DMS153 (cell line): ENCODE measurements at regions not wholly inside any gene's neighbourhood (a gene's known extent, or its start where the extent isn't known, plus 50 kb on each side); places are given as distances from the start of the nearest gene placed in this dataset.
"Not testable (repeated sequence)": the region's sequence is repeated elsewhere in the genome, so short reads cannot be mapped to it uniquely, and the experiment has no call there.

Experiments
- DNase-seq: peaks from one replicate; lab custom pipeline; 2025; lab: John Stamatoyannopoulos, UW

DNA sequence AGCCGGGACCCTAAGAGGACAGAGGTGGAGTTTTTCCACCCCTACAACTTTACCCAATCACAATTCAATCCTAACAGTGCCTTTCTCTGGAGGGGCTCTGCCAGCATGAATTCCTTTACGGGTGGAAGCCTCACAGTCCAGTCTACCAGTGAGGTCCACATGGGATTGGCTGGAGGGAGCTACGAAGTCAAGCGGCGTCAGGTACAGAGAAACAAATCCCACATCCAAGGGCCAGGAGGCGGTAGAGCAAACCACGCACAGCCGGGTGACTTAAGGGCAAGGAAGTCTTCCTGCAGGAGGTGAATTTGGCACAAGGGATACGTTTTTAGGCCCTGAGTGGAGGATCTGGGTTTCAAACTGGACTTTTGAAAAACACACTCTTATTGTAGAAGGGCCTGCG lies 199.6 kb downstream of the UQCRFS1 start:
- no peak for DNase-seq

DNA sequence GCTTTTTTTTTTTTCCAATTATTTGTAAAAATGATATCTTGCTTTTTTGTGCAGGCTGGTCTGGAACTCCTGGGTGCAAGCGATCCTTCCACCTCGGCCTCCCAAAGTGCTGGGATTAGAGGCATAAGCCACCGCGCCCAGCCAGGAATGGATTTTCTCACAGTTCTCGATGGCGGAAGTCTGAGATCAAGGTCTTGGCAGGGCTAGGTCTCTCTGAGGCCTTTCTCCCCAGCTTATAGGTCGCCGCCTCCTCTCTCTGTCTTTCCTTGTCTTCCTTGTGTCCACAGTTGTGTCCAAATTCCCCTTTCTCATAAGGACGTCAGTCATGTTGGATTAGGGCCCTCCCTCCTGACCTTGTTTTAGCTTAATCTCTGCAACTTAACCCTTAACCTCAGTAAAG lies 200.5 kb downstream of the UQCRFS1 start:
- DNase-seq = no peak

DNA sequence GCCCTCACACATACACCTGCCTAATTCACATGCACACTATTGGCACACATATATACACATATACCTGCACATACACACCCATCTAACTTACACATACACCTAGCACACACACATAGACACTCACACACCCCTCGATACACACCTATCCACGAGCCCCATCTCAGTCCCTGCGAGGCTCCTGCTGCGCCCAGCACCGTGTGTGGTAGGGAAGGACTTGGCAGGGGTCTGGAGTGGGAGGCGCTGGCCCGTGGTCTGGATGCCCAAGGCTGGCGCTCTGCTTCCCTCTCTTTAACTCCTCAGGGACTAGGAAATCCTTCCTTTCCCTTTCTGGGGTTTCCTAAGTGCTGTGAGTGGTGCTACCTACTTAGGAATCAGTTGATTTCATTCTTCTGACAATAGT lies 202.7 kb downstream of the UQCRFS1 start:
- no peak for DNase-seq

DNA sequence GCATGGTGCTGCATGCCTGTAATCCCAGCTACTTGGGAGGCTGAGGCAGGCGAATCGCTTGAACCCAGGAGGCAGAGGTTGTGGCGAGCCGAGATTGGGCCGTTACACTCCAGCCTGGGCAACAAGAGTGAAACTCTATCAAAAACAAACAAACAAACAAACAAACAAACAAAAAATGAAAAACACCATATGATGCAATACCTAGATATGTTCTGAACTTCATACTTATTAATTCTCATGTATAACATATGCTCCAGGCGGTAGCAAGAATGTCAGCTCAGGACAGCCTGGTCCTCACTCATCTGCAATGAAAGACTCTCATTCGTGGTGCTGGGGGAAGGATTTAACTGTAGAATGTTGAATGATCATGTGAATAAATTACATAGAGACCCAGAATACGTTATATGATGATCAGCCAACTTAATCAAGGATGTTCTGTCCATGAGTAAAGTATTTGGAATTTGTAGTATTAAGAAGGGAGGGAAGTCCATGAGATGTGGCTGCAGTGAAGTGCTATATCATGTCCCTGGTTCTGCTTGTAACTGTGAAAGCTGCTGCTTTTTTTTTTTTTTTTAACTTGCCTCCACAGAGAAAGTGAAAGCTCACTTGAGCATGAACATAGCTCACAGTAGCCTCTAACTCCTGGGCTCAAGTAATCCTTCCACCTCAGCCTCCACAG lies 206.8 kb downstream of the UQCRFS1 start:
- DNase-seq = no peak

DNA sequence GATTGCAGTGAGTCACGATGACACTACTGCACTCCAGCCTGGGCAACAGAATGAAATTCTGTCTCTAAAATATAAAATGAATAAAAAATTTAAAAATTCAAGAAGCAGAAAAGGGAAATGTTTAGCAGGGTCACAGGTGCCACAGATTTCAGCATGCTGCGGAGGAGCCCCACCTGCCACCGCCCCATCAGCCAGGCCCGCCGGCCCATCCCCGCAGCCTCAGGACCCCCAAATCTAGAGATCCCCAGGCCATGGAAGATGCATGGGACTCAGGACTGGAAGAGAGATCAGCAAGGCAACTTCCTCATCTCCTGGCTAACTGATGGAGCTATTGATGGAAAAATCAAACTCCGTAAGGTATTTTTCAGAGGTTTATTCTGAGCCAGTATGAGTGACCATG lies 208.2 kb downstream of the UQCRFS1 start:
- DNase-seq = no peak

DNA sequence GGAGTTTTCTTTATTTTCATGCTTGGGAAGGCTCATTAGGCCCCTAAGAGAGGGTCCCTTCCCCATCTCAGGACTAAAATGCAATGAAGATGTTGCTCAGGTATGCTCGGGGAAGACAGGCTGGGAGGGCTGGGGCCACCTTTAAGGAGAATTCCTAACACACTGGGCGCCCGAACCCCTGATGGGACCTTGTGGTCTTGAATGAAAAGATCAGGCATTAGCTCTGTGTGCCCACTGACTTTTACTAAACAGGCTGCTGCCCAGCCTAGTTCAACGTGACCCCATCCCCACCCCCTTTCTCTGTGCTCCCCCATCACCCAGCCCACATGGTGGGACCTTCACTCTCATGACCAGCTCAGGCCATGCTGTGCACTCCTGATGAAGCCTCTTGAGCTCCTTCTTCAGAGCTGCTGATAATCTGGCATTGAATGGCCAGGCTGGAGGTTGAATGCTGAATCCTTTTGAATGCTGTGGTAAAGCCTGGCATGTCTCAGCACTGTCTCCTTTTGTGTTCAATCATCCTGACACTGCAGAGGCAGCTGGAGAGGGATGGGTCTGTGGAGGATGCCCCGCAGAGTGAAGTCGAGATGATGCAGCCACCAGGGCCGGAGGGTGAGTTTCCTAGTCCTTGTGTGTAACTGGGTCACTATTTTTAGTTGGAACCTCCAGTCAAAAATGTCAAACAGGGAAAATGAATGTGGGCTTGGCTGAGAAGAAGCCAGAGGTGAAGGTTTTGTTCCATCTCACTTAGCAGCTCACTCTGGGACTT lies 209.1 kb downstream of the UQCRFS1 start:
- DNase-seq = no peak

DNA sequence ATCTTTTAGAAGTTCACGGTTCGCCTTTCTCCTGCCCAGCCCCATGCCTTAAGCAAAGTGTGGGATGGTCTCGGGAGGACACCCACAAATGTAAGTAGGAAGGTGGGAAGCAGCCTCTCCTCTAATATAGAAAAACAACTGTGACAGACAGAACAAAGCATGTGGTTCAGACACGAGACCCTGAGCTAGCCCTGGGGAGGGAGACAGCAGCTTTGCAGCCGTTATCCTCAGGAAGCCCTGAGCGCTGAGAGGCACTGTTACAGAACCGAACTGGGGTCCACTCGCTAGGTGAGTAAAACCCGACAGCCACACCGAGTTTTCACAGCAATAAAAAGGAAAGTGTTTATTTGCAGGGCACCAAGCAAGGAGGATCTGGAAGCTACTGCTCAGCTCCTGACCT lies 210.6 kb downstream of the UQCRFS1 start:
- no peak for DNase-seq

DNA sequence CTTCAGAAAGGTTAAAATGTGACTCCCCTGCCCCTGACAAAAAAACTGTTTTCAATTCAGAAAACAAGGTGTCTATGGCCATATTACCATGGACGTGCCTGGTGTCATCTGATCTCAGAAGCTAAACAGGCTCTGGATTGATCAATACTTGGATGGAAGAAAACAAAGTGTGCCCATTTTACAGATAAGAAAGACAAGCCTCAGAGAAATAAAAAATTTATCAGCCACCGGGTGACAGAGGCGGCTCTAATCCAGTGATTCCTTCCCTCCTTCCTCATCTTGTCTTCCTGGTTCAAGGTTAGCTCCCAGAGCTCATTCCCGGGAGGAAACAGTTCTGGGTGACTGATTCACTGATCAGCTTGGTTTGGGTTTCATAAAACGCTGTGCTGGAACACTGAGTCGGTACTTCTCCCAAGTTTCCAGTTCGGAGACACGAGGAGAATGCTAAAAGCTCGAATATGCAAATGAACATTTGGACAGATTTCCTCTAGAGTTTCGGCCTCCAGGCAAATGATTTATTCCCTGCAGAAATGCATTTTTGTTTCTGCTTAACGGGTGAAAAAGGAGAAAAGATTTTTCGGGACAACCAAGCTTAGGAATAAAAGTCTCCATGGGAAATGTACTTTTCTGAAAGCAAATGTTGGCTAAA lies 211.2 kb downstream of the UQCRFS1 start:
- DNase-seq = no peak

DNA sequence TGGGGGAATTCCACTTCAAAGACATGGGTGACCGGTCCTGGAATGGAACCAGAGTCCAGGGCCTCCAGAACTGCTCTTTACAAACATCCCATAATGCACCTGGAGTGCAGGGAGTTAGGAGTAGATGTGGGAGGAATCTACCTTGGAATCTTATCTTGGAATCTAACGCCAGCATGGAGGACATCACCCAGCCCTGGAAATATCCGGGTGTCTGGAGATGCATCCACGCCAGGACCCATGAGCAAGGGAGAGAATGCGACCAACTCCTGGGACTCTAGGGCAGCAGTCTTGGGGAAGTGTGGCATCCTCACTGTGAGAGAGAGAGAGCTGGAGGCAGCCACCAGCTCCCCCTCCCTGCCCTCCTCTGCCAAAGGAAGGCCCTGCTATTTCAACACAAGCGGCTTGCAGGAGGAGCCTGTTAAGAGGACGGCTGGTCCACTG lies 211.8 kb downstream of the UQCRFS1 start:
- DNase-seq = no peak

DNA sequence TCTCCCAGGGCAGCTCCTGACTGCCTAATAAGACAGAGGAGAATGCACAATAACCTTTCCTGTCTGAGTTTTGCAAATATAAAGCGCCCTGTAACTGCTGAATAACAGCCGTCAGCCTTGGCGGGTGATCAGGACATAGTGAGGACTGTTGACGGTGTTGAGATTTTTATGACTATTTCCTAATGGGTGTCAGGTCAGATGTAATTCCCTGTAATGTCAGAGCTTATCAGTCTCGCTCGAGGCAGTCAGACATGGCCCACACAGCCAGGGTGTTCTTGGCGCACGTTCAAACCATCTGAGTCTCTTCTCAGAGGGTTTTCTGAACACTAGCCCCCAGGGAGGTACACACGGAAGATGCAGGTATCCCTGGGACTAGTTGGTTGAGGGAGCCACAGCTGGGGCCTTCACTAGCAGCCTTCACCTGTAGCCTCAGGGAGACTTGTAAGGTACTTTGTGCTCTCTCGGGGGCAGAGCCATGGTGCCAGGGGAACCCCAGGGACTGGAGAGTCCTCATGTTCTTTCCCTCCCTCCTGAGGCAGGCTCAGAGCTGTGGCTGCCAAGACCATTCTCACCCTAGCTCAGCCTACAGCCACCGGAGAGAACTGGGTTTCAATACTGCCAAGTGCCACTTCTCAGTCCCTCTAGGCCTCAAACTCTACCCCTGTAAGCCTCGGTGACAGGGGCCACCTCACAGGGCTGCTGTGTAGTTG lies 213.1 kb downstream of the UQCRFS1 start:
- DNase-seq = no peak

DNA sequence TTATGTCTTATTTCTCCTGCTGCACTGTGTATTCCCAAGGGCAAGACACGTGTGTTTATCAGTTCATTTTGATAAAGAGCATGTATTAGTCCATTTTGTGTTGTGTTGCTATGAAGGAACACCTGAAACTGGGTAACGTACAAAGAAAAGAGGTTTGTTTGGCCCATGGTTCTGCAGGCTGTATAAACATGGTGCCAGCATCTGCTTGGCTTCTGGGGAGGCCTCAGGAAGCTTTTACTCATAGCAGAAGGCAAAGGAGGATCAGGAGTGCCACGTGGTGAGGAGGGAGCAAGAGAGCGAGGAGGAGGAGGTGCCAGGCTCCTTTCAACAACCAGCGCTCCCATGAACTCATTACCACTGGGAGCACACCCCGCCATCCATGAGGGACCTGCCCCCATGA lies 214.0 kb downstream of the UQCRFS1 start:
- DNase-seq = no peak

DNA sequence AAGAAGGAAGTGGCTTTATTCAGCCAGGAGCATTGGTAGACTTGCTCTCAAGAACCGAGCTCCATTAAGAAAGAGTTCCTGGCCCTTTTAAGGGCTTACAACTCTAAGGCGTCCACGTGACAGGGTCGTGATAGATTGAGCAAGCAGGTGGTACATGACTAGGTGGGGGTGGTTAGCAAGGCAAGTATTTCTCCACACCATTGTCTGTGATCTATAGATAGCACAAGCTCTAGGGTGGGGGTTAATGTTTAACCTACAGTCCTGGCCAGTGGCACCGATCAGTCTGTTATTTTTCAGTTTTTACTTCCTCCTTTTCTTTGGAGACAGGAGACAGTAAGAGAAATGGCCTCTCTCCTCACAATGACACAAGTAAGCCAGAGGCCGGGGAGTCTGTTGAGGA lies 215.1 kb downstream of the UQCRFS1 start:
- not testable (repeated sequence) for DNase-seq

DNA sequence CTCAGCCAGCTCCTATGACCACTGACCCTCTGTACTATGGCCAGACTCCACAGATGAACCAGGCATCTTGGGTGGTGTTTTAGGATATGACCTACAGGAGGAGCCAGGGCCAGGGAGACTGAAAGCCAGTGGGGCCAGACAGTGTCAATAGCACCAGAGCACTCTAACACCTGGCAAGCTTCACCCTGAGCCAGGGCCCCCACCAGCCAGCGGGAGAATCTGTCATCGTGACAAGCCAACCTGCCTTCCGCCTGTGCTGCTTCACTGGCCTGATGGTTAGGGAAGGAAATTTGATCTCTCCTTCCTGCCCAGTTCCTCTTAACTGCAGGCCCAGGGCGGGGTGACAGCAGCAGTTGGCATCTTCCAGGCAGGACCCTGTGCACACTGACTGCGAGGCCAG lies 222.4 kb downstream of the UQCRFS1 start:
- peak; percentile 20 for DNase-seq

DNA sequence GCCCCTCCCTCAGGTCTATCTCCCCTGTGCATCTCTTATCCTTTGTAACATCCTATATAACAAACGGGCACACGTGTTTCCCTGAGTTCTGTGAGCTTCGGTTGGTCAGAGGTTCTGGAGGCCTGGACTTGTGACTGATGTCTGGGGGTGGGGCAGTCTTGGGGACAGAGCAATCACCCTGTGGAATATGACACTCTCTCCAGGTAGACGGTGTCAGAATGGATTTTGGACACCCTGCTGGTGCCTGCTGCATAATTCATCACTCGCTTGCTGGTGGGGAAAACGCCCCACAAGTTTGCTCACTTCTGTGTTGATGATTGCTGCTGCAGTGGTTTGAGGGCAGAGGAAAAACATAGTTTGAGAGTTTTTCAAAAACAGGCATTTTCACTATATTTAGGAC lies 223.2 kb downstream of the UQCRFS1 start:
- no peak for DNase-seq

DNA sequence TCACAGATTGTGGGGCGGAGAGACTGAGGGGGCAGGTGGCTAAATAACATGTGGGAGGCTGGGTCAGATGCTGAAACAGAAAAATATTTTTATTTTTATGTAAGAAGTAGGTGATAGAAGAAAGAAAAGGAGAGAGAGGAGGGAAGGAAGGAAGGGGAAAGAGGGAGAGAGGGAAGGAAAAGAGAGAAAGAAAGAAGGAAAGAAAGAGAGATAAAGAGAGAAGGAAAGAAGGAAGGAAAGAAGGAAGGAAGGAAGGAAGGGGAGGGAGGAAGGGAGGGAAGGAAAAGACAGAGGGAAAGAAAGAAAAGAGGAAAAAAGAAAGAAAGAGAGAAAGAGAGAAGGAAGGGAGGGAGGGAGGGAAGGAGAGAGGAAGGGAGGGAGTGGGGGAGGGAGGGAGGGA lies 224.9 kb downstream of the UQCRFS1 start:
- DNase-seq = no peak

DNA sequence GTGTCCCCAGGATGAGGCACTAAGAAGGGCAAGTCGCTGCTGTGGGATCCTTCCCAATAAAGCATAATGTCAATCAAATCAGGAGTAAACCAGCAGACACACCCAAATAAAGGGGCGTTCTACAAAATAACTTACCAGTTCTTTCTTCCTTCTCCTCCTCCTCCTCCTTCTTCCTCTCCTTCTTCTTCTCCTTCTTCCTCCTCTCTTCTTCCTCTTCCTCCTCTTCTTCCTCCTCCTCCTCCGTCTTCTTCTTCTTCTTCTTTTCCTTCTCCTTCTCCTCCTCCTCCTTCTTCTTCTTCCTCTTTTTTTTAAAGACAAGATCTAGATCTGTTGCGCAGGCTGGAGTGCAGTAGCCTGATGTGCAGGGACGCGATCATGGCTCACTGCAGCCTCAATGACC lies 225.8 kb downstream of the UQCRFS1 start:
- DNase-seq = no peak

DNA sequence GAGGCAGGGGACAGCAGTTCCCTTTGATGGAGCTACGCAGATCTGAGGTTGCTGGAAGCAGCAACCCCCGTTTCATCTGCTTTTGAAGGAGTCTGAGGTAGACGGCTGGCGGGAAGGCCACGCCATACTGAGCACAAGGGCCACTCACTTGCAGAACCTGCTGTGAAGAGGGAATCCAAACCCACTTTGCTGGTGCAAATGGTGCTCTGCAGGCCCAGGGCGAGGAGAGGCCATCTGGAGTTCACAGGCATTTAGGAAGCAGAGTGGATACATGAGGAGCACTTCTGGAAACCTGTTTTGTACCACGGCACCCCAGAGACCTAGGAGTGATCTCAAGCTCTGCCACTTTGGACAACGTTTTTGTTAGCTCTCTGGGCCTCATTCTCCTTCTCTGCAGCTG lies 227.8 kb downstream of the UQCRFS1 start:
- DNase-seq = no peak

DNA sequence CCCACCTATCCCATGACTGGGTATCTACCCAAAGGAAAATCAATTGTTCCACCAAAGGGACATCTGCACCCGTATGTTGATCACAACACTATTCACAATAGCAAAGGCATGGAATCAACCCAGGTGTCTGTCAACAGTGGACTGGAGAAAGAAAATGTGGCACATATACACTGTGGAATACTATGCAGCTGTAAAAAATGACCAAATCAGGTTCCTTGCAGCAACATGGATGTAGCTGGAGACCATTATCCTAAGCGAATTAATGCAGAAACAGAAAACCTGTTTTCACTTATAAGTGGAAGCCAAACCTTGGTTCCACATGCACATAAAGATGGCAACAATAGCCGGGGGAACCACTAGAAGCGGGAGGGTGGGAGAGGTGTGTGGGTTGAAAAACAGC lies 228.6 kb downstream of the UQCRFS1 start:
- DNase-seq = no peak

DNA sequence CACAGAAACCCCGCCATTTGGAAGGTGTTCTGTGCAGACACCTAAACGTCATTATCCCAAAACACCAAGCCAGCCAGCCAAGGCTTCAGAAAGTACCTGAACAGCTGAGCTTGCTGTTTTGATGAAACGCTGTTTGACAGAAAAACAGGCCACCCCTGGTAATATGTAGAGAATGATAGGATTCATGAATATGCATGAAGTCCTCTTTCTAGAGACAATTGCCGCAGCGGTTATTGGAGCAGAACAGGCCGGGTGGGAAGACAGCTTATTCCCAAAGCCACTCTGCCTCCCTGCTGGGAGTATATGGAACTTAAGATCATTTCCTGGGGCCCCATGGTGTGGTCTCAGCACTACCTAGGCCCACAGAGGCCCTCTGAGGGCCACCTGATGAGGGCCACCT lies 229.5 kb downstream of the UQCRFS1 start:
- no peak for DNase-seq

DNA sequence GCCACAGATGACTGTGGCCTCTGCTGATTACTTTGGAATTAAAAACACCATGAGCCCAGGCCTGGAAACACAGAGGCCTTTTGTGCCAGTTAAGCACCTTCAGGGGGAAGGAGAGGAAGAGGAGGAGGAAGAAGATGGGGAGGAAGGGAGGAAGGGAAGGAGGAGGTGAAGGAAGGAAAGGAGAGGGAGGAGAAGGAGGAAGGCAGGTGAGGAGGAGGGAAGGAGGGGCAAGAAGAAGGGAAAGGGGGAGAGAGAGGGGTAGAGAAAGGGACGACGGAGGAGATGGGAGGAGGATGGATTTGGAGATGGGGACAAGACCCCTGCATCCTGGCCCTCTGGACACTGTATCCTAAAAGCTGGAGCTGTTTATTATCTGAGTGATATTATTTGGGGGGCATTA lies 231.0 kb downstream of the UQCRFS1 start:
- no peak for DNase-seq

DNA sequence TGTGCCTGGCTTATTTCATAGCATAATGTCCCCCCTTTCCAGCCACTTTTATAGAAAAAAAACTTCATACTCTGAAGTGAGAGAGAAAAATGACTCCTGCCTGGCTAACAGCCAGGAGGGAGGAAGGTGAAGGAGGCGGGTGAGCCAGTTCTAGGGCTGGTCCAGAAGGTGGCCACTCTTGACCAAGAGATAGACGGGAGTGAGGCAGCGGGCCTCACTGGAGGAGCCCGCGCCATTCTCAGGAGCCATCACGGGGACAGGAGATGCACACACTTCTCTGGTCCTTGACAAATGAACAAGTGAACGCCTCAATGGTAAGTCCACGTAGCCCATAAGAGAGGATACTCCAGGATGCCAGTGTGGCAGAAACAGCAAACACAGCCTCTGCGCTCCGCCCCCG lies 231.4 kb downstream of the UQCRFS1 start:
- no peak for DNase-seq

DNA sequence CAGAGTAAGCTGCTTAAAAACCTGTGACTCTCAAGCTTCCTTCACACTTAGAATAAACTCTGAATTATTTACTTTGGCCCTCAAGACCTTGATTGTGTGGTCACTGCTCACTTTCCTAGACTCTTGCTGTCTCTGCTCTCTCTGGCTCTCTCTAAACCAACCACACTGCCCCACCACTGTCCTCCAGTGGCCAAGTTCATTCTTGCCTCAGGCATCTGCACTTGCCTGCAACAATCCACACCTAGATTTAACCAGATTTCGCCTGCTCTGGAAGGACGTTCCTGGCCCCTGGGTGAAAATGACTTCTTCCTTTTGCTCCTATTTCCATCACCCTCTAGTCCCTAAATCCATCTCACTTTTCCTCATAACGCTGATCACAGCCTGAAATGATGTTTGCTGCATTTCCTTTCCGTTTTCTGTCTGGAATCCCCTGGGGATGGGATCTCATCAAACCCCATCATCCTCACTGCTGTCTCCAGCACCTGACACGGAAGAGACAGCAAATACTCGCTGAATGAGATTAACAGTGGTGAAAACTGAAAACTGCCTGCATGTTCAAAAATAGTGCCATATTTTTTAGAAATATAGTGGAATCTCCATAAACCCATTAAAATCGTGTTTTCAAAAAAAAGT lies 232.6 kb downstream of the UQCRFS1 start:
- no peak for DNase-seq
